Right atrium auricular region (tissue), 2 donors: ENCODE measurements at regions not wholly inside any gene's neighbourhood (a gene's known extent, or its start where the extent isn't known, plus 50 kb on each side); places are given as distances from the start of the nearest gene placed in this dataset.
A peak's percentile ranks its signal among the peaks of the same experiment; 100 is the strongest.

Experiments
- DNase-seq: peaks from one replicate; pipeline ENCODE4 v3.0.0-alpha.2; 2019; ENCODE audit warnings: low spot score
- H3K27ac ChIP-seq, 2 donors: fragments of 200-600 bp; sonication (generic); 1 replicate in 1 of 2; 2 replicates in 1 of 2; pipeline ENCODE4 v1.5.1; 2016 to 2019
- H3K27me3 ChIP-seq, 2 donors: fragments of 200-600 bp; sonication (generic); one replicate each; pipeline versions ENCODE4 v1.5.1 to v1.6.0; 2017 to 2019
- H3K36me3 ChIP-seq: fragments of 200-600 bp; sonication (generic); one replicate; pipeline ENCODE4 v1.5.1; 2016
- H3K4me1 ChIP-seq, 2 donors: fragments of 200-600 bp; sonication (generic); one replicate each; pipeline versions ENCODE4 v1.5.1 to v1.6.0; 2017 to 2019
- H3K4me3 ChIP-seq, 2 donors: fragments of 200-600 bp; sonication (generic); 1 replicate in 1 of 2; 2 replicates in 1 of 2; pipeline ENCODE4 v1.5.1; 2017 to 2019; ENCODE audit warnings: mild to moderate bottlenecking in 1 of 2, moderate library complexity in 1 of 2
- H3K9me3 ChIP-seq, 2 donors: fragments of 200-600 bp; sonication (generic); one replicate each; pipeline ENCODE4 v1.5.1; 2019
- TF ChIP-seq, protein P1 (sequence below), 2 donors: fragments of 200-600 bp; sonication (generic); IDR thresholded peaks; one replicate each; pipeline ENCODE4 v1.5.1; 2019; ENCODE audit warnings: antibody characterized with exemption in 2 of 2

DNA sequence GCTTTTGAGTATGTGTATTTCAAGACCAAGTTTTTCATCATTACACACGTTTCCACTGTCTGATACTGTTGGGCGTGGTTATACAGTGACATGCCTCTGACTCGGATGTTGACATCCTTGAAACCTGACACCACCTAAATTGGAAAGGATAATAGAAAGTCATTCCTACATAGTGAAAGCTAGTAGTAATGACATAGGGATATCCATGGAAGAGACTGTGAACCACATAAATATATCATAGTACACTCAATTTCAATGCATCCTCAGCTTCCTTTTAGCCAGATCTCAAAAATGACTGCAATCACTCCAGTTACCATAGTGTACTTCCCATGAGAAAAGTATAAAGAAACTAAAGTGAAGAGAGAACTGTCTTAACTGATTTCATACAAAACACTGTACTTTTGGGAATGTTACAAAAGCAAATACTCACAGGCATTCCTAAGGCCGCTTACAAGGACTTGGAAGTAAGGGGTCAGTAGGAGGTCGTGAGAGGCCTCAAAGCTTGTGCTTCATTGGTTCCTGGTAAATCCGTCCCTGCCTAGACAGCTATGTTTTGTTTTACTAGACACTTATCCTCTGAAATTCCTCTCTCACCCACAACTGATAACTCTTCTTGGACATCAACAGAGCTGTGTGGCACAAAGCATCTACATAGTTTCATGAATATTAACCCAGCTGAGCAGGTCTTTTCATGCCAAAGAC, 71.8 kb upstream of the VWDE start:
- H3K36me3 ChIP-seq, result no peaks in the 10 kb centered on the region
- peak overlapping the region; percentile 16 to 79 for H3K27ac ChIP-seq
- H3K9me3 ChIP-seq, result no peaks in the 10 kb centered on the region
- H3K4me3 ChIP-seq, result no peak overlapping the region
- H3K4me1 ChIP-seq, result peaks cover 0 to 6% of the 10 kb centered on the region in 2 donors
- no peaks in the 10 kb centered on the region for H3K27me3 ChIP-seq
- DNase-seq, result no peak
- TF ChIP-seq, protein P1, sequence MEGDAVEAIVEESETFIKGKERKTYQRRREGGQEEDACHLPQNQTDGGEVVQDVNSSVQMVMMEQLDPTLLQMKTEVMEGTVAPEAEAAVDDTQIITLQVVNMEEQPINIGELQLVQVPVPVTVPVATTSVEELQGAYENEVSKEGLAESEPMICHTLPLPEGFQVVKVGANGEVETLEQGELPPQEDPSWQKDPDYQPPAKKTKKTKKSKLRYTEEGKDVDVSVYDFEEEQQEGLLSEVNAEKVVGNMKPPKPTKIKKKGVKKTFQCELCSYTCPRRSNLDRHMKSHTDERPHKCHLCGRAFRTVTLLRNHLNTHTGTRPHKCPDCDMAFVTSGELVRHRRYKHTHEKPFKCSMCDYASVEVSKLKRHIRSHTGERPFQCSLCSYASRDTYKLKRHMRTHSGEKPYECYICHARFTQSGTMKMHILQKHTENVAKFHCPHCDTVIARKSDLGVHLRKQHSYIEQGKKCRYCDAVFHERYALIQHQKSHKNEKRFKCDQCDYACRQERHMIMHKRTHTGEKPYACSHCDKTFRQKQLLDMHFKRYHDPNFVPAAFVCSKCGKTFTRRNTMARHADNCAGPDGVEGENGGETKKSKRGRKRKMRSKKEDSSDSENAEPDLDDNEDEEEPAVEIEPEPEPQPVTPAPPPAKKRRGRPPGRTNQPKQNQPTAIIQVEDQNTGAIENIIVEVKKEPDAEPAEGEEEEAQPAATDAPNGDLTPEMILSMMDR (IDR thresholded peaks at IDR 0.05), result no peak

DNA sequence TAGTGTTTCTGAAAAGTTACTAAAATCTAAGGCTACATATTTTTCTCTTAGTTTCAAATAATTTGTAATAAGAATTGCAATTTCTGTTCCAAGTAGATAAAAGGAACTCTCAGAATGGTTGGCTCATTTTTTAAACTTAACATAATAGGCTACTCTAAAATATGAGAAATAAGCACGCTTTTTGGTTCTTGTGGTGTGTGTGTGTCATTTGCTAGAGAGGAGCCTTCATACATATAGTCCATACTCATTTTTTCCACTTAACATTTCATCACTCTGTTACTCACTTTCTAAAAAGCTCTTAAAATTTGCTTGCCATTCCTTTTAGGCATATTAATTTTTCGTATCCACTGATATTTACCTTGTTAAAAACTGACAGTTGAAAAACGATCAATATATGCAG, 74.0 kb upstream of the VWDE start:
- H3K27ac ChIP-seq, result no peak overlapping the region
- TF ChIP-seq, protein P1 (IDR thresholded peaks at IDR 0.05), result no peak
- DNase-seq, result no peak
- H3K9me3 ChIP-seq, result no peaks in the 10 kb centered on the region
- H3K4me1 ChIP-seq, result peaks cover 0 to 6% of the 10 kb centered on the region in 2 donors
- H3K27me3 ChIP-seq, result no peaks in the 10 kb centered on the region
- no peak overlapping the region for H3K4me3 ChIP-seq
- H3K36me3 ChIP-seq, result no peaks in the 10 kb centered on the region

DNA sequence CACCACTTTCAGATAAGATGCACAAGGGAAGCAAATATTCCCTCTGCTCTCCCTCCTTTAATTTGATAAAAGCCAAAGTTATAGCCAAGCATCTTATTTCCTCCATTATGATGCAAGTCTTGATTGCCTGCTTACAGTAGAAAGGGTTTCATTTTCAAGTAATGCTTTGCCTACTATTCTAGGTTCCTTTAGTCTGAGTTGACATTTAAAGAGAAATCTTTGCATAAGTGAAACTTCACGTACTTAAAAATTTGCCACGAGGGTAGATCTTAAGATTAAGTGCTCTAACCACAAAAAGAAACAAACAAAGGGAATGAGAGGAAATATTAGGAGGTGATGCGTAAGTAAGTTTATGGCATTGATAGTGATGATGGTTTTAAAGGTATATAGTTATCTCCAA, 78.1 kb upstream of the VWDE start:
- TF ChIP-seq, protein P1 (IDR thresholded peaks at IDR 0.05), result no peak
- DNase-seq, result no peak
- no peak overlapping the region for H3K27ac ChIP-seq
- H3K36me3 ChIP-seq, result no peaks in the 10 kb centered on the region
- H3K4me3 ChIP-seq, result no peak overlapping the region
- H3K27me3 ChIP-seq, result no peaks in the 10 kb centered on the region
- no peaks in the 10 kb centered on the region for H3K4me1 ChIP-seq
- H3K9me3 ChIP-seq, result no peaks in the 10 kb centered on the region

DNA sequence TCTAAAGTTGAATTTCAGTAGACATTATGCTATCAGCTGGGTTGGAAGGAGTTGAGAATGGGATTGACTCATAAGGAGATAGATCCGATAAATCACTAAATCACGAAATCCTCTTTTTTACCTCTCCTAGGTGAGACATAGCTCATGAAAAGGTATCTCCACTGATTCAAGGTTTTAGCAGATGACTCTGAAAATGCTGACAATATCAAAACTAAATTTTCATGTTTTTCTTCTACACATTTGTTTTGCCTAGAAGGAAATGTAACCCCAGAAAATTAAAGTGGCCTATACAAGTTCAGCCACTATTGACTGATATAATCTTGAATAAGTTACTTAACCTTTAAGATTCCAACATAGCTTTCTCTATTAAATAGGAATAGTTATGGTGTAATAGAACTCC, 82.2 kb upstream of the VWDE start:
- no peaks in the 10 kb centered on the region for H3K36me3 ChIP-seq
- H3K27ac ChIP-seq, result no peak overlapping the region
- H3K4me1 ChIP-seq, result no peaks in the 10 kb centered on the region
- H3K27me3 ChIP-seq, result no peaks in the 10 kb centered on the region
- DNase-seq, result no peak
- TF ChIP-seq, protein P1 (IDR thresholded peaks at IDR 0.05), result no peak
- no peaks in the 10 kb centered on the region for H3K9me3 ChIP-seq
- H3K4me3 ChIP-seq, result no peak overlapping the region

DNA sequence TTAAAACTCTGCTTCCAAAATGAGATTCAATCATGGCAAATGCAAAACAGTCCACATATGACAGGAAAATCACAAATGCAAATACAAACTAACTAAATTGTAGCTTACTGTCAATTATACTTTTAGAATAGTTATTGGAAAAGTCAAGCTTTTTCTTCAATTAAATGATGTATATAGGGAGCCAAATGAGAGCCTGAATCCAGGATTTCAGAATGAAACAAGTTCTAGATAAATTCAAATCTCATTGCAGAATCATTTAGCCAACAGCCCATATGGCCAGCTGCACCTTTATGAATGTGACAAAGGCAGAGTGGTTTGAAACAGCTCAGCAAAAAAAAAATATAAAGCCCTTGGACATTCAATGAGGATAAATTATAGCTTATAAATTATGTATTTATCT, 82.2 kb upstream of the SCIN start:
- Histone ChIP-seq H3K27me3 (no peaks in the 10 kb centered on the region), H3K9me3 (no peaks in the 10 kb centered on the region), H3K4me3 (no peak overlapping the region), H3K27ac (no peak overlapping the region), H3K36me3 (no peaks in the 10 kb centered on the region), H3K4me1 (no peaks in the 10 kb centered on the region)
- DNase-seq, result no peak
- TF ChIP-seq, protein P1 (IDR thresholded peaks at IDR 0.05), result no peak

DNA sequence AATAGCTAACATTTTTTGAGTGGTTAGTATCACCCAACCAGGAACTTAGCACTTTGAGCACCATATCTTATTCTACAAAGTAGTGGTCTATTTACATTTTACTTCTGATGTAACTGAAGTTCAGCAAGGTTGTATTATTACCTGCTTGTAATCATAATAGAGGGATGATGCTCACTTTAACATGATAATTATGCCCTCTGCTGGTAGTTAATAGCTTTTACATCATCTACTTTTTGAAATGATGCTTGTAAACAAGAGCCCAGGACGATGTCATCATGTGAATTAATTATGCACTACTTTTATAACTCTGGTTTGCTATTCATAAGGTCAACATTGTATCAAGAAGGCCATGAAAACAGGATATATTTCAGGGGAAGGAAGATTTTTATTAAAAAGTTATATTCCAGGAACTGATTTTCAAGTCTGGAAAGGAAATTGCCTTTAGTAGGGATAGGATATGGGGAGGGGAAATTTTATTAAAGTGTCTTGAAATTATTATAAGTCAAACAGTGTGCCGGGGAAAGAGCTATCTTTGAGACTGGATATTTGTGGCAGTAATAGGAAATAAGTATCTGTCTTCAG, 80.3 kb upstream of the SCIN start:
- no peaks in the 10 kb centered on the region for H3K27me3 ChIP-seq
- no peaks in the 10 kb centered on the region for H3K36me3 ChIP-seq
- no peaks in the 10 kb centered on the region for H3K9me3 ChIP-seq
- DNase-seq, result no peak
- H3K4me3 ChIP-seq, result no peak overlapping the region
- TF ChIP-seq, protein P1 (IDR thresholded peaks at IDR 0.05), result peak in 1 of 2 donors; percentile 65
- no peaks in the 10 kb centered on the region for H3K4me1 ChIP-seq
- no peak overlapping the region for H3K27ac ChIP-seq
